ENCODE measurements at regions not wholly inside any gene's neighbourhood (a gene's known extent, or its start where the extent isn't known, plus 50 kb on each side); places are given as distances from the start of the nearest gene placed in this dataset.

- no peak for TF ChIP-seq CTCF (IDR thresholded peaks at IDR 0.05)
- no peak for TF ChIP-seq POLR2A (IDR thresholded peaks at IDR 0.05)
- TF ChIP-seq POLR2AphosphoS5 (IDR thresholded peaks at IDR 0.05): no peak
Measured at GRCh38 chr5:10812218-10812617, 51.2 kb upstream of the DAP start.

All from prostate gland (tissue), 2 donors.